SU-DHL-6 (cell line): ENCODE measurements at regions not wholly inside any gene's neighbourhood (a gene's known extent, or its start where the extent isn't known, plus 50 kb on each side); places are given as distances from the start of the nearest gene placed in this dataset.

Source experiments
- H2AFZ ChIP-seq: fragments of 200-600 bp; sonication (generic); 2 replicates; pipeline ENCODE4 v1.6.1; 2014; ENCODE audit warnings: low read depth, mild to moderate bottlenecking, moderate library complexity, mixed read lengths, antibody characterized with exemption, low read length; ENCODE audit not compliant: severe bottlenecking
- H3F3A ChIP-seq: fragments of 200-600 bp; shearing (Covaris generic); 2 replicates; pipeline ENCODE4 v1.6.0; 2016; ENCODE audit warnings: antibody characterized with exemption, mild to moderate bottlenecking; ENCODE audit not compliant: insufficient read depth
- H3K27ac ChIP-seq: fragments of 200-600 bp; sonication (generic); 2 replicates; pipeline ENCODE4 v1.5.1; 2016; ENCODE audit warnings: low read depth, mild to moderate bottlenecking, low read length, moderate library complexity, mixed read lengths
- H3K27me3 ChIP-seq: fragments of 200-600 bp; sonication (generic), shearing (Covaris generic); 2 replicates; pipeline ENCODE4 v1.6.0; 2014; ENCODE audit warnings: mild to moderate bottlenecking, low read length
- H3K36me3 ChIP-seq: fragments of 200-600 bp; sonication (generic); 2 replicates; pipeline ENCODE4 v1.6.1; 2014; ENCODE audit warnings: mild to moderate bottlenecking, low read length, mixed read lengths
- H3K4me2 ChIP-seq: fragments of 300-600, 200-600 bp; shearing (Covaris generic), sonication (generic); 2 replicates; pipeline ENCODE4 v1.6.0; 2014; ENCODE audit warnings: low read length, low read depth, mild to moderate bottlenecking; ENCODE audit not compliant: poor library complexity, severe bottlenecking
- H3K4me3 ChIP-seq: fragments of 200-600 bp; sonication (generic); 2 replicates; pipeline ENCODE4 v1.5.1; 2014; ENCODE audit warnings: antibody characterized with exemption, low read length, mild to moderate bottlenecking, mixed read lengths; ENCODE audit not compliant: insufficient read depth, poor library complexity, severe bottlenecking
- H3K79me2 ChIP-seq: fragments of 200-600 bp; sonication (generic); 2 replicates; pipeline ENCODE4 v1.6.1; 2014; ENCODE audit warnings: mild to moderate bottlenecking, low read length, moderate library complexity; ENCODE audit not compliant: insufficient read depth
- H3K9ac ChIP-seq: fragments of 200-600 bp; sonication (generic); 2 replicates; pipeline ENCODE4 v1.7.0; 2014; ENCODE audit warnings: mild to moderate bottlenecking, low read length
- H3K9me2 ChIP-seq: fragments of 200-600 bp; sonication (generic); replicated peaks from 2 replicates; pipeline ENCODE4 v1.6.1; 2014; ENCODE audit warnings: low read length; ENCODE audit not compliant: insufficient read depth
- H3K9me3 ChIP-seq: fragments of 200-600 bp; sonication (generic); 2 replicates; pipeline ENCODE4 v1.6.1; 2014; ENCODE audit warnings: low read length, mixed read lengths; ENCODE audit not compliant: insufficient read depth
- H4K20me1 ChIP-seq: fragments of 200-600 bp; sonication (generic); 2 replicates; pipeline ENCODE4 v1.6.1; 2014; ENCODE audit warnings: low read depth, mild to moderate bottlenecking, antibody characterized with exemption, low read length, moderate library complexity, mixed read lengths
- CTCF ChIP-seq: fragments of 200-600 bp; sonication (generic); IDR thresholded peaks from one replicate; pipeline ENCODE4 v1.5.1; 2017; ENCODE audit warnings: antibody characterized with exemption, mild to moderate bottlenecking, low read length, moderate library complexity; ENCODE audit not compliant: insufficient read depth, poor library complexity, severe bottlenecking
- EZH2phosphoT487 ChIP-seq: fragments of 200-600 bp; sonication (generic), shearing (Covaris generic); conservative IDR thresholded peaks from 2 replicates; pipeline ENCODE4 v1.6.1; 2018; ENCODE audit warnings: mild to moderate bottlenecking, antibody characterized with exemption, low read length, moderate library complexity, mixed read lengths

- Histone ChIP-seq H3K36me3 (no peaks in the 10 kb centered on the region), H3F3A (no peaks in the 10 kb centered on the region), H3K9me2 (no peaks in the 10 kb centered on the region), H3K4me2 (no peak overlapping the region), H2AFZ (no peak overlapping the region), H4K20me1 (no peaks in the 10 kb centered on the region), H3K4me3 (no peak overlapping the region), H3K79me2 (no peaks in the 10 kb centered on the region), H3K9me3 (no peaks in the 10 kb centered on the region), H3K27me3 (no peaks in the 10 kb centered on the region), H3K9ac (no peak overlapping the region), H3K27ac (no peak overlapping the region)
- TF ChIP-seq EZH2phosphoT487: no peak
- TF ChIP-seq CTCF: no peak
These were observed 68.5 kb upstream of the ZNF184 start for GRCh38 chr6:27541212-27541932.

GRCh38 chr6:27539551-27539950 lies 66.6 kb upstream of the ZNF184 start:
- no peaks in the 10 kb centered on the region for H3F3A ChIP-seq
- no peaks in the 10 kb centered on the region for H3K79me2 ChIP-seq
- H3K9ac ChIP-seq: no peak overlapping the region
- H3K4me3 ChIP-seq: no peak overlapping the region
- no peak for TF ChIP-seq CTCF
- TF ChIP-seq EZH2phosphoT487: no peak
- H4K20me1 ChIP-seq: no peaks in the 10 kb centered on the region
- no peak overlapping the region for H3K4me2 ChIP-seq
- H3K27me3 ChIP-seq: no peaks in the 10 kb centered on the region
- H3K9me2 ChIP-seq: no peaks in the 10 kb centered on the region
- H2AFZ ChIP-seq: no peak overlapping the region
- H3K27ac ChIP-seq: no peak overlapping the region
- H3K36me3 ChIP-seq: no peaks in the 10 kb centered on the region
- no peaks in the 10 kb centered on the region for H3K9me3 ChIP-seq

- no peak overlapping the region for H2AFZ ChIP-seq
These were observed 60.1 kb upstream of the ZNF184 start for GRCh38 chr6:27532820-27533538.

More at GRCh38 chr6:27532820-27533538, 60.1 kb upstream of the ZNF184 start:
- H3K9me2 ChIP-seq: no peaks in the 10 kb centered on the region
- H3K9ac ChIP-seq: no peak overlapping the region
- no peak overlapping the region for H3K27ac ChIP-seq
- peaks cover 3% of the 10 kb centered on the region; the same call in 1 of the 2 replicates for H3K36me3 ChIP-seq
- no peaks in the 10 kb centered on the region for H3K9me3 ChIP-seq
- no peak overlapping the region for H3K4me3 ChIP-seq
- H4K20me1 ChIP-seq: no peaks in the 10 kb centered on the region
- H3K27me3 ChIP-seq: peaks cover 7% of the 10 kb centered on the region; the same call in 1 of the 2 replicates
- no peaks in the 10 kb centered on the region for H3F3A ChIP-seq
- no peaks in the 10 kb centered on the region for H3K79me2 ChIP-seq
- no peak overlapping the region for H3K4me2 ChIP-seq
- TF ChIP-seq CTCF: no peak
- no peak for TF ChIP-seq EZH2phosphoT487
